Peyer's patch (tissue), 4 donors: ENCODE measurements at regions not wholly inside any gene's neighbourhood (a gene's known extent, or its start where the extent isn't known, plus 50 kb on each side); places are given as distances from the start of the nearest gene placed in this dataset.

ENCODE experiments used
- POLR2A ChIP-seq, 2 donors: fragments of 450-650 bp; IDR thresholded peaks; one replicate each; pipeline ENCODE4 v1.5.1; 2017; ENCODE audit warnings: antibody characterized with exemption in 2 of 2, mild to moderate bottlenecking in 2 of 2, moderate library complexity in 2 of 2
- TF ChIP-seq, protein P1 (sequence below), 6 experiments: fragments of 450-650 bp in 4 of 6; fragments of 200-600 bp in 2 of 6; sonication (generic) in 1 of 6; IDR thresholded peaks; one replicate each; pipeline ENCODE4 v1.5.1; 2017 to 2019; ENCODE audit warnings: antibody characterized with exemption in 6 of 6, mild to moderate bottlenecking in 3 of 6, moderate library complexity in 1 of 6

DNA sequence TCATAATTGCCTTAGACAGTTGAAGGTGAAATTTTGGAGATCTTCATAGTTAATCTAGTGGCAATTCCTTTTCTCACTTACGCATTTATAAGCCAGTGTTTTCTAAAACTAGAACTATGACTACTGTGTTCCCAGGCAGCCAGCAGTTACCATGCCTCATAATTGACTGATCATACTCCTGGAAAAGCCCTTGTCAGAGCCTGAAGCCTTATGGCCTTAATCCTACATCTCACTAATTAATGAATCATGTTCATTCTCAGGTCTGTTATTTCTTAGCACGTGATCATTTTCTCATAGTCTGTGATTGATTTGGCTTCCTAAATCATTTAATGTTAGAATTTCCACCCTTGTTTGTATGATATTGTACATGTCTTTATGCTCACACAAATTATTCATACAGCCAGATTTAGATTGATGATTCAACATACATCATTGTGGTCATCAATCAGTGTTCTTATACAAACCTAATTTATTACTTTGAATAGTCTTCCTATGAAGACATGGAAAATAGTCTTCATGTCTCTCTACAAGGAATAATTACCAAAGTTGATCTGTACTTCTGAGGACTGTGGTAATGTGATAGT lies 132.6 kb upstream of the ASCC3 start:
- TF ChIP-seq POLR2A (IDR thresholded peaks at IDR 0.05) = no peak
- TF ChIP-seq, protein P1, sequence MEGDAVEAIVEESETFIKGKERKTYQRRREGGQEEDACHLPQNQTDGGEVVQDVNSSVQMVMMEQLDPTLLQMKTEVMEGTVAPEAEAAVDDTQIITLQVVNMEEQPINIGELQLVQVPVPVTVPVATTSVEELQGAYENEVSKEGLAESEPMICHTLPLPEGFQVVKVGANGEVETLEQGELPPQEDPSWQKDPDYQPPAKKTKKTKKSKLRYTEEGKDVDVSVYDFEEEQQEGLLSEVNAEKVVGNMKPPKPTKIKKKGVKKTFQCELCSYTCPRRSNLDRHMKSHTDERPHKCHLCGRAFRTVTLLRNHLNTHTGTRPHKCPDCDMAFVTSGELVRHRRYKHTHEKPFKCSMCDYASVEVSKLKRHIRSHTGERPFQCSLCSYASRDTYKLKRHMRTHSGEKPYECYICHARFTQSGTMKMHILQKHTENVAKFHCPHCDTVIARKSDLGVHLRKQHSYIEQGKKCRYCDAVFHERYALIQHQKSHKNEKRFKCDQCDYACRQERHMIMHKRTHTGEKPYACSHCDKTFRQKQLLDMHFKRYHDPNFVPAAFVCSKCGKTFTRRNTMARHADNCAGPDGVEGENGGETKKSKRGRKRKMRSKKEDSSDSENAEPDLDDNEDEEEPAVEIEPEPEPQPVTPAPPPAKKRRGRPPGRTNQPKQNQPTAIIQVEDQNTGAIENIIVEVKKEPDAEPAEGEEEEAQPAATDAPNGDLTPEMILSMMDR (IDR thresholded peaks at IDR 0.05) = no peak
